AG04450 (cell line): ENCODE measurements at regions not wholly inside any gene's neighbourhood (a gene's known extent, or its start where the extent isn't known, plus 50 kb on each side); places are given as distances from the start of the nearest gene placed in this dataset.

Experiments used
- CTCF ChIA-PET: fragments of 300-600, 350-600 bp; formaldehyde crosslinking; extraction: SDS; loops from one replicate; lab custom pipeline; 2022; ENCODE audit warnings: antibody characterized with exemption, inconsistent platforms; lab: Charles Lee
- POLR2A ChIA-PET: fragments of 350-600 bp; formaldehyde crosslinking; extraction: SDS; loops from one replicate; lab custom pipeline; 2021; ENCODE audit warnings: antibody characterized with exemption, inconsistent platforms; lab: Yijun Ruan, JAX
- DNase-seq: peaks from one replicate; pipeline ENCODE4 v3.0.0-alpha.2; 2011; ENCODE audit warnings: low read depth, low spot score
- H3K27ac ChIP-seq: one replicate; pipeline ENCODE4 v1.5.1; 2012; ENCODE audit warnings: low read depth, low read length, control low read depth
- H3K27me3 ChIP-seq: one replicate; pipeline ENCODE4 v1.6.0; 2012; ENCODE audit warnings: low read length; ENCODE audit not compliant: control insufficient read depth, insufficient read depth
- H3K4me3 ChIP-seq: 2 replicates; pipeline ENCODE4 v1.5.1; 2011; ENCODE audit warnings: mild to moderate bottlenecking, low read depth, low read length, control low read depth
- H3K9me3 ChIP-seq: 2 replicates; pipeline ENCODE4 v1.5.1; 2012; ENCODE audit warnings: low read length; ENCODE audit not compliant: control insufficient read depth, insufficient read depth
- TF ChIP-seq, protein P1 (sequence below): IDR thresholded peaks from 2 replicates; pipeline ENCODE4 v1.5.1; 2011; ENCODE audit warnings: low read depth, low read length, control low read depth, inconsistent platforms

DNA sequence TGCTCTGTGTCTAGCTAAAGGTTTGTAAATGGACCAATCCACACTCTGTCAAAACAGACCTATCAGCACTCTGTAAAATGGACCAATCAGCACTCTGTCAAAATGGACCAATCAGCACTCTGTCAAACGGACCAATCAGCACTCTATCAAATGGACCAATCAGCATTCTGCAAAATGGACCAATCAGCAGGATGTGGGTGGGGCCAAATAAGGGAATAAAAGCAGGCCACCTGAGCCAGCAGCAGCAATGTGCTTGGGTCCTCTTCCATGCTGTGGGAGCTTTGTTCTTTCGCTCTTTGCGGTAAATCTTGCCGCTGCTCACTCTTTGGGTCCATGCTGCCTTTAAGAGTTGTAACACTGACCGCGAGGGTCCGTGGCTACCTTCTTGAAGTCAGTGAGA lies 740.5 kb upstream of the POM121L12 start:
- Histone ChIP-seq H3K27ac (no peak overlapping the region), H3K4me3 (no peak overlapping the region), H3K9me3 (peaks cover 9% of the 10 kb centered on the region), H3K27me3 (no peaks in the 10 kb centered on the region)
- TF ChIP-seq, protein P1, sequence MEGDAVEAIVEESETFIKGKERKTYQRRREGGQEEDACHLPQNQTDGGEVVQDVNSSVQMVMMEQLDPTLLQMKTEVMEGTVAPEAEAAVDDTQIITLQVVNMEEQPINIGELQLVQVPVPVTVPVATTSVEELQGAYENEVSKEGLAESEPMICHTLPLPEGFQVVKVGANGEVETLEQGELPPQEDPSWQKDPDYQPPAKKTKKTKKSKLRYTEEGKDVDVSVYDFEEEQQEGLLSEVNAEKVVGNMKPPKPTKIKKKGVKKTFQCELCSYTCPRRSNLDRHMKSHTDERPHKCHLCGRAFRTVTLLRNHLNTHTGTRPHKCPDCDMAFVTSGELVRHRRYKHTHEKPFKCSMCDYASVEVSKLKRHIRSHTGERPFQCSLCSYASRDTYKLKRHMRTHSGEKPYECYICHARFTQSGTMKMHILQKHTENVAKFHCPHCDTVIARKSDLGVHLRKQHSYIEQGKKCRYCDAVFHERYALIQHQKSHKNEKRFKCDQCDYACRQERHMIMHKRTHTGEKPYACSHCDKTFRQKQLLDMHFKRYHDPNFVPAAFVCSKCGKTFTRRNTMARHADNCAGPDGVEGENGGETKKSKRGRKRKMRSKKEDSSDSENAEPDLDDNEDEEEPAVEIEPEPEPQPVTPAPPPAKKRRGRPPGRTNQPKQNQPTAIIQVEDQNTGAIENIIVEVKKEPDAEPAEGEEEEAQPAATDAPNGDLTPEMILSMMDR: no peak
- no peak for DNase-seq
- ChIA-PET CTCF (no interaction called here), POLR2A (no interaction called here)

DNA sequence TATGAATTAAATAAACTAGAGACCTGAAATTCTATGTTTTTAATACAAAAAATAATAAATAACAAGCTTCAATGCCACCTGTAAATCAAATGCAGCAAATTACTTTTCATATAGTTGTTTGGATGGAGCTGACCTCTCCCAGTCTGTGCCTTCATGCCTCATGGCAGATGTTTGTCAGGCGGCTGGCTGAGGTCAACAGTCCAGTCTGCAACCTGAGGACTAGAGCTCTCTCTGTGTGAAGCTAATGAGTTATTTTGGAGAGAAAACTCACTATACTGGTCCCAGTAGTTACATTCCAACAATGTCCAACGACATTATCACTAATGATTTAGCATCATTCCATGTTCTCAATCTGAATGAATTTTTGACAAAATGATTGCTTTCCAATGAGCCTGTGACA lies 746.2 kb upstream of the POM121L12 start:
- H3K27me3 ChIP-seq: no peaks in the 10 kb centered on the region
- H3K4me3 ChIP-seq: no peak overlapping the region
- CTCF ChIA-PET: no interaction called here
- TF ChIP-seq, protein P1: no peak
- POLR2A ChIA-PET: no interaction called here
- H3K9me3 ChIP-seq: no peaks in the 10 kb centered on the region; the same call in 1 of the 2 replicates
- no peak overlapping the region for H3K27ac ChIP-seq
- no peak for DNase-seq

DNA sequence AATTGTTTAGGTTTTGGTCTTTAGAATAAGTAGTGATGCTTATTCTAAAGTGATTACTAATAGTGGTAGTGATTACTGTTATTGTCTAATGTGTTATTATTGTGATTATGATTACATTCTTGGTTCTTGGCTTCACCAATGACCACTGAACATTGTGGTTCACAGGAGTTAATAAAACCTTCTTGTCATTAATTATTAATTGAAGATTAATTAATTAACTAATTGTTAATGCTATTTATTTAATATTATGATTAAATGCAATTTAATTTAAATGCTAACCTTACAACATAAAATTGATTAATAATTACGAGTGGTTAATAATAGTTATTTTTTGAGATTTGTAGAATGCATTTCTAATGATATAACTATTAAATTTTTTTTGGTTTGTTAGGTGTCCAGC lies 747.7 kb upstream of the POM121L12 start:
- Histone ChIP-seq H3K9me3 (peaks cover 6% of the 10 kb centered on the region), H3K27ac (no peak overlapping the region), H3K27me3 (no peaks in the 10 kb centered on the region), H3K4me3 (no peak overlapping the region)
- no peak for DNase-seq
- TF ChIP-seq, protein P1: no peak
- ChIA-PET CTCF (no interaction called here), POLR2A (no interaction called here)

DNA sequence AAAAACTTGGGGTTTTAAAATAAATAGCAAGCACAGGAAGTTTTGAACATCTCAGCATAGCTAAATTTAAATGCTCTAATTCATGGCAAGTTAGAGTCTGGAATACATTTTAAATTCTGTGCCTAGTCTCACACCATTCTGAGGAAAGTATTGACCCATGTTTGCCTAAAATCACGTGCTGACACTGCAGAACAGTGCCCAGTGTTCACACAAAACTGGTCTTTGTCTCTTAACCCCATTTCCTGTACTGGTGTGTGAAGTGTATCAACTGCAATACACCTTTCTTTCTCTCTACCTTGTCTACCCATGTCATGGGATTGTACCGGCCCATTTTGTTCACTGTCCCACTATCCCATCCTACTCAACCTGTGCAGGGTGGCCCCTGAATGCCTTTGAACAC lies 749.7 kb upstream of the POM121L12 start:
- ChIA-PET POLR2A (no interaction called here), CTCF (no interaction called here)
- no peak for DNase-seq
- H3K27ac ChIP-seq: no peak overlapping the region
- TF ChIP-seq, protein P1: no peak
- no peaks in the 10 kb centered on the region for H3K27me3 ChIP-seq
- H3K4me3 ChIP-seq: no peak overlapping the region
- H3K9me3 ChIP-seq: peaks cover 6% of the 10 kb centered on the region

DNA sequence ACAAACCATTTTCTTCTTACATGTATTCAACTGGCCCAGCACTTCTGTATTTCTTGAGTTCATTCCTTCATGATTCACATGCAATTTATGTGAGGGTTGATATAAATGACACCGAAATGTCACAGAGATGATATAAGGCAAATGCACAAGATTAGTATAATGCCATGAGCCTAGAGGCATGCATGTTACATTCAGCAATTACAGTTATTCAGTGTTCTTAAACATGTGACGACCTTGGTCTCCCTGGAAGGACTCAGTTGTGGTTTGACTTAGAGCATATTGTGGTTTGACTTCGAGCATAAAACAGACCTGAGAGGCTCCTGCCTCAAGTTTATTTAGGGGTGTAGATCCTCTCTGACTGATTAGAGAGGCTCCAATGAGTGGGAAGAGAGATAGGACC lies 752.1 kb upstream of the POM121L12 start:
- H3K27me3 ChIP-seq: no peaks in the 10 kb centered on the region
- no peak overlapping the region for H3K4me3 ChIP-seq
- H3K27ac ChIP-seq: no peak overlapping the region
- DNase-seq: no peak
- ChIA-PET POLR2A (no interaction called here), CTCF (no interaction called here)
- TF ChIP-seq, protein P1: no peak
- H3K9me3 ChIP-seq: peaks cover 6% of the 10 kb centered on the region
